ENCODE measurements at regions not wholly inside any gene's neighbourhood (a gene's known extent, or its start where the extent isn't known, plus 50 kb on each side); places are given as distances from the start of the nearest gene placed in this dataset.
A peak's percentile ranks its signal among the peaks of the same experiment; 100 is the strongest.
"Not testable (repeated sequence)": the region's sequence is repeated elsewhere in the genome, so short reads cannot be mapped to it uniquely, and the experiment has no call there.

DNA sequence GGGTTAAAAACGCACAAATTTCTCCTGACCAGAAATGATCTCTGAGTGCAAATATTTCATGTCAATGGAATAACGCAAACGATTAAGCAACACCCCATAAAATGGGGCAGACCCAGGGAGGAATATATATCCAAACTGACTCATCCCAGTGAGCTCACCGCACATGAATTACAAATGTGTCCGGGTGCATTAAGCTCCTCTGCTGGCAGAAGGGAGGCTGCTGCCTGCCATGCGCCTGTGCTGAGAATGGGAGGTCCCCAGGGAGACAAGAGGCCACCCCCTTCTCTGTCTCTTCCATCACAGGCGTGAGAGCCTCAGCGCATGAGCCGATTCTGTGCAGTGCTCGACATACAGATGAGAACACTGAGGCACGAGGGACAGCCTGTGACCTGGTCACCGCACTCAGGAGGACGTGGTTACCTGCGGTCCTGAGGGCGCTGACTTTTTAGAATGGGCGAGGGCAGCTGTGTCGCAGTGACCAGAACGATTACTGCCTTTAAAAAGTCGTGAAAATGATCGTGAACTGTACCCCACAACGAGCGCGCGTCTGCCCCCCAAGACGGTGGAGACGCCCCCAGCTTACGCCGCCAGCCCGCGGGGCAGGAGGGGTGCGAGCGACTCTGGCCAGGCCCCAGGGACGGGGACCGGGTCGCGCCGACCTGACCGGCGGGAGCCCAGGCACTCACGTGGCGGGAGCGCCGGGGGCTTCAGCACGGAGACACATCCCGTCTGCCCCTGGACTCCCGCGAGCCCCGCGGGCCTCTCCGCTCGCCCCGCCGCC, 188.5 kb downstream of the ADRA2C start:
- Histone ChIP-seq H3K4me1 (peaks cover 0 to 26% (median 7%) of the 10 kb centered on the region in 3 donors), H3K27ac (peak overlapping the region; percentile 93 to 96 (median 94)), H3K4me3 (peak overlapping the region; percentile 54 to 89 (median 73))
- DNase-seq; intact Hi-C loops (cut with DNase I); H3K36me3 ChIP-seq; H3K27me3 ChIP-seq; H3K9me3 ChIP-seq: not testable (repeated sequence)
- WGBS, 2 donors = 2 to 7% methylated on average over 4 to 28 of the region's 53 CpGs
- peak in 3 of 4 donors; percentile 52 to 87 (median 76) for TF ChIP-seq POLR2A (IDR thresholded peaks at IDR 0.05)

DNA sequence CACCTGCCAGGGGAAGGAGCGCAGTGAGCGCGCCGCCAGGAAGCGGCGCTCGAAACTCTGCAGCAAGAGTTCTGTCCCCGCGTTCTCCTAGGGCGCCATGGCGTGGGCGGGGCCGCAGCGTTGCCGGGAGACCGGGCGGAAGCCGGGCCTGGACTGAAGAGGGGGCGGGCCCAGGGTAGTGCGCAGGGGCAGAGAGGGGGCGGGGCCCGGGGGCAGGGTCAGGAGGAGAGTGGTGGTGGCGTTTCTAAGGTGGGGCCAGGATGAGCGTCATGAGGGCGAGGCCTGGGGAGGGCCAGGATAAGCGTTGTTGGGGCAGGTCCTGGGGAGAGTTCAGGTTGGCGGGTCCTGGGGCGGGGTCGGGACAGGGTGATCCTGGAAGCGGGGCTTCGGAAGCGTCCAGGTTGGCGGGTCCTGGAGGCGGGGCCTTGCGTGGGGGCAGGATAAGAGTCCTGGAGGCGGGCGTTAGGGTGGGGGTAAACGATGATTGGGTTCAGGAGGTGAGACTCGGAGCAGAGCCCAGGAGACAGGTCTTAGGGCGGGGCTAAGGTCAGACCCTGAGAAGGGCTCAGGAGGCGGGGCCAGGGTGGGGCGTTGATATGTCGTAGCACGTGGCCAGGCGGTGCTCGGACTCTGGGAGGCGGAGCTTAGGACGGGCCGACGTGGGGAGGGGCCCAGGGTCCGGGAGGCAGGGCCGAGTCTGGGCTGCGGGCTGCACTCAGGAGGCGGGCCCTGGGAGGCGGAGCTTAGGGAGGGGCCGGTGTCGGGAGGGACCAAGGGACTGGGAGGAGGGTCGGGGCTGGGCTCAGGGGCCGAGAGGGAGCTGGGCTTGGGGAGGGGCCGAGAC, 189.4 kb downstream of the ADRA2C start:
- Histone ChIP-seq H3K27ac (peak overlapping the region; percentile 93 to 96 (median 94)), H3K4me3 (peak overlapping the region; percentile 54 to 89 (median 73)), H3K4me1 (peaks cover 0 to 26% (median 7%) of the 10 kb centered on the region in 3 donors)
- H3K9me3 ChIP-seq; intact Hi-C loops (cut with DNase I); H3K27me3 ChIP-seq; H3K36me3 ChIP-seq: not testable (repeated sequence)
- peak in 2 of 4 donors; percentile 23 to 54 for TF ChIP-seq POLR2A (IDR thresholded peaks at IDR 0.05)
- DNase-seq = peak; percentile 97
- 0% methylated on average over 21 to 24 of the region's 60 CpGs for WGBS, 2 donors

DNA sequence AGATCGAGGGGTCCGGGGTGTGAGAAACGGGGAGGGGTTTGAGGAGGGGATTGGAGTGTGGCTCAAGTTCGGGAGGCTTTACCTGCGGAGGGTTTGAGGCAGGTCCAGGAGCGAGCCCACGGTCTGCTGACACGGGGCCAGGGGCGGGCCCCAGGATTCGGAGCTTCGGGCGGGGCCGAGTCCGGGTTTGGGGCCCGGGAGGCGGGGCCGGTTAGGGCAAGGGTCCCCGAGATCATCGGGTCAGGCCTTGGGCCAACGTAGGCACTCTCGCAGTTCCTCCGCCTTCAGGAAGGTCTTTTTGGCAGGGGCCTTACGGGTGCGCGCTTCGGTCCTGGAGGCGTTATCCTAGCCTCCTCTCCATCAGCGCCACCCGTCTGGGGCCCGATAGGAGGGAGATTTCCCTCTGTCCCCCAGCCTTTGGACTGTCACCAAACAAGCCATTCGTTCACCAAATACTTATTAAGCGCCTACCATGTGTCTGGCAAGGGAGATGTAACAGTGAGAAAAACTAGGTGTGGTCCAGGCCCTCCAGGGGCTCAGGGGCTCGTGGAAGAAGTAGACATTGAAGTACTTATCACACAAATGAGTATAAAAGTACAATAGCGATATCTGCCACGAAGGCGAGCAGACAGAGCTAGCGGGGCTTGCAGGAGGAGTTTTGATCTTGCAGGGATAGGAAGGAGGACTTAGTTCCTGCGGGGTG, 190.1 kb downstream of the ADRA2C start:
- DNase-seq; intact Hi-C loops (cut with DNase I); H3K36me3 ChIP-seq; H3K27me3 ChIP-seq; H3K9me3 ChIP-seq: not testable (repeated sequence)
- WGBS, 2 donors = 4 to 30% methylated on average over 9 to 20 of the region's 38 CpGs
- peaks cover 0 to 26% (median 7%) of the 10 kb centered on the region in 3 donors for H3K4me1 ChIP-seq
- H3K4me3 ChIP-seq = peak overlapping the region; percentile 54 to 89 (median 73)
- H3K27ac ChIP-seq = peak overlapping the region; percentile 93 to 96 (median 94)

DNA sequence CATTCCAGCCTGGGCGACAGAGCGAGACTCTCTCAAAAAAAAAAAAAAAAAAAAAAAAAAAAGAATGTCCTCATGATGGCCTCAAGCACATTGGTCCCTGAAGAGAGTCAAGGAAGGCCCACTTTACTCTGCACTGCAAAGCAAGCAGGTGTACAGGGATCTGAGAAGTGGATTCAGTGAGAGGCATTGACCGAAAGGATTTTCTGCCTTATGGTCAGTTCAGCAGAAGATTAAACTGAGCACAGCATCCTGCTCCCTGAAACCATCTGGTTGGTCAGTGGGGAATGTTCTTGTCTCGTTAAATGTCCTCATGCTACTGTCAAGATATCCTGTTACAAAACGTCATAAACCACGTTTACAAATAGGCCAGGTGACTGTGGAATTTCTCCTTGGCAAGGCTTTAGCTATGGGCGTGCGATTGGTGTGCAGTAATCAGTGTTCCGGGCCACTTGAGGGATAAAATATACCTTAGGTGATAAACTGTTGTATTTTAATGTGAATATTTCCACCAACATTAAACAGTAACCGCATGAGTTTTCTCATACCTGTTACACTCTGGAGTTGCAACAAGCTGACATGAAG, 195.0 kb downstream of the ADRA2C start:
- H3K4me3 ChIP-seq; H3K36me3 ChIP-seq; H3K27ac ChIP-seq; H3K9me3 ChIP-seq; intact Hi-C loops (cut with DNase I); H3K27me3 ChIP-seq; H3K4me1 ChIP-seq; DNase-seq: not testable (repeated sequence)
- 51 to 65% methylated on average over 8 of the region's 10 CpGs for WGBS, 2 donors

DNA sequence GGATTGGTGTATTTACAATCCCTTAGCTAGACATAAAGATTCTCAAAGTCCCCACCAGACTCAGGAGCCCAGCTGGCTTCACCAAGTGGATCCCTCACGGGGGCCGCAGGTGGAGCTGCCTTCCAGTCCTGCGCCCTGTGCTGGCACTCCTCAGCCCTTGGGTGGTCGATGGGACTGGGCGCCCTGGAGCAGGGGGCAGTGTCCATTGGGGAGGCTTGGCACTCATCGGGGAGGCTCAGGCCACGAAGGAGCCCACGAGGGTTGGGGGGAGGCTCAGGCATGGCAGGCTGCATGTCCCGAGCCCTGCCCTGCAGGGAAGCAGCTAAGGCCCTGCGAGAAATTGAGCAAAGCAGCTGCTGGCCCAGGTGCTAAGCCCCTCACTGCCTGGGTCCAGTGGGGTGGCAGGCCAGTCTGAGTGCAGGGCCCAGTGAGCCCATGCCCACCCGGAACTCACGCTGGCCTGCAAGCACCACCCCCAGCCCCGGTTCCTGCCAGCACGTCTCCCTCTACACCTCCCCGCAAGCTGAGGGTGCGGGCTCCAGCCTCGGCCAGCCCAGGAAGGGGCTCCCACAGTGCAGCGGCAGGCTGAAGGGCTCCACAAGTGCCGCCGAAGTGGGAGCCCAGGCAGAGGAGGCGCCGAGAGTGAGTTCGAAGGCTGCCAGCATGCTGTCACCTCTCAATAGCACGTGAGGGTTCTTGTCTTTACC, 198.5 kb downstream of the ADRA2C start:
- H3K27ac ChIP-seq; intact Hi-C loops (cut with DNase I); H3K9me3 ChIP-seq; H3K36me3 ChIP-seq; H3K27me3 ChIP-seq; H3K4me3 ChIP-seq; DNase-seq; H3K4me1 ChIP-seq: not testable (repeated sequence)
- 87 to 92% methylated on average over 7 of the region's 24 CpGs for WGBS, 2 donors

DNA sequence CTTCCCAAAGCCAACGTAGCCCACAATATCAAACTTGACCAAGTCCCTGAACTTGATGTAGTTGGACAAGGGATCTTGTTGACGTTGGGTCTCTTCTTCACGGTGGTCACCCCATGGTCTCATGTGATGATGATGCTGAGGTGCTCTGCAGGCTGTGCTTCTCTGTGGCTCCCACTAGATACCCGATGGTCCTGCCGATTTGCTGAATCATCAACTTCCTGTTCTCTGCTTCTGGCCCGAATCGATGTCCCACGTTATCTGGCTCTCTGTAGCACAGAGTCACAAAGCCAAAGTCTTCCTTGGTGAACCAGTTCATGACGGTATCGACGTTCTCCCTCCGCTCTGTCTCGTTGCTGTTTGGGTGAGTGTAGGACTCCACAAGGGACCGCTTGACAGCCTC, 201.0 kb downstream of the ADRA2C start:
- H3K36me3 ChIP-seq; H3K4me1 ChIP-seq; DNase-seq; H3K27me3 ChIP-seq; H3K27ac ChIP-seq; H3K9me3 ChIP-seq; intact Hi-C loops (cut with DNase I); H3K4me3 ChIP-seq: not testable (repeated sequence)
- 79 to 82% methylated on average over 11 to 12 of the region's 14 CpGs for WGBS, 2 donors

DNA sequence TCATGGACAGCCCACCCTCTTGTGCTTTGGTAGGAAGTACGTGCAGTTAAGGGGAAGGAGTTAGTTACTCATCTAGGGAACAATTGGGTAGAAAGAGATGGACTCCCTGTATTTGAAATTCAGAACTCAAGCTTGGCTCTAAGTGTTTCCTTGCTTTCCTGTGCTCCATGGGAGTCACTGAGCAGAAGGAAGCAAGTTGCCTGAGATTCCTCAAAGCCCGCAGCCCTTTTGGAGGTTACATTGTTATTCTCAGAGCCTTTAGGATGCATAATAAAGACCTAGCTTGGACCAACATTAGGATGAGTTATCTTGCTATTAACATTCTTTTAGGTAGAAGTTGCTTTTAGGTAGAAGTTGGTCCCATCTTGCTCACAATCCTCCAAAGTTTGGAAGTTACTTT, 206.4 kb downstream of the ADRA2C start:
- intact Hi-C loops (cut with DNase I); H3K27ac ChIP-seq; H3K36me3 ChIP-seq; H3K9me3 ChIP-seq; H3K4me3 ChIP-seq; DNase-seq; H3K4me1 ChIP-seq: not testable (repeated sequence)
- H3K27me3 ChIP-seq = peaks cover 0 to 15% (median 0%) of the 10 kb centered on the region in 4 donors
- 22 to 47% methylated on average over 2 of the region's 2 CpGs for WGBS, 2 donors

DNA sequence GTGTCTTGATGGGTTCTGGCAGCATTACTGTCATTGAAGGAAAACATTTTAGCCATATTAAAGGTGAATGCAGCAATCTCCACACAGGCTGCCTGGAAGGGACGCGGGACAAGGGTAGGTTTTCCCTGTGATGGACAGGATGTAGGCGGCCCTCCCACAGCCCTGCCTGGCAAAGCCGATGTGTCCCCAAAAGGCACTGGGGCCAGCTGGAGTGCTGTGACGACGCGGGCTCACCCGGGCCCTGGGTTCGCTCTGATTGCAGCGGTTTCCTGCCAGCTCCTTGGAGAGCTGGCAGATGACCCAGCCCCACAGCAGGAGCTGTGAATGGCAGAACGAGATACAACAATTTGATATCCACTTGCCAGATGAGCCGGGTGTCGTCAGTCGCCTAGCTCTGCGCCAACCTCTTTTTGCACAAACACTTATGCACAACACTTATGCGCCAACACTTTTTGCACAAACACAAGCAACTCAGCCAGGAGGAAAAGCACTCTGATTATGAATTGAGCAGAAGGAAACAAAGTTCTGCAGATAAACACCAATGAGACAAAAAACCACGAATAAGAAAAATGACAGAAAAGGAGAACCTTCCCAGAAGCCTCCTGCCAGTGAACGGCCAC, 207.5 kb downstream of the ADRA2C start:
- H3K4me3 ChIP-seq; H3K36me3 ChIP-seq; DNase-seq; H3K27ac ChIP-seq; intact Hi-C loops (cut with DNase I); H3K4me1 ChIP-seq; H3K9me3 ChIP-seq: not testable (repeated sequence)
- peaks cover 0 to 15% (median 0%) of the 10 kb centered on the region in 4 donors for H3K27me3 ChIP-seq
- WGBS, 2 donors = 61 to 71% methylated on average over 10 to 16 of the region's 18 CpGs

DNA sequence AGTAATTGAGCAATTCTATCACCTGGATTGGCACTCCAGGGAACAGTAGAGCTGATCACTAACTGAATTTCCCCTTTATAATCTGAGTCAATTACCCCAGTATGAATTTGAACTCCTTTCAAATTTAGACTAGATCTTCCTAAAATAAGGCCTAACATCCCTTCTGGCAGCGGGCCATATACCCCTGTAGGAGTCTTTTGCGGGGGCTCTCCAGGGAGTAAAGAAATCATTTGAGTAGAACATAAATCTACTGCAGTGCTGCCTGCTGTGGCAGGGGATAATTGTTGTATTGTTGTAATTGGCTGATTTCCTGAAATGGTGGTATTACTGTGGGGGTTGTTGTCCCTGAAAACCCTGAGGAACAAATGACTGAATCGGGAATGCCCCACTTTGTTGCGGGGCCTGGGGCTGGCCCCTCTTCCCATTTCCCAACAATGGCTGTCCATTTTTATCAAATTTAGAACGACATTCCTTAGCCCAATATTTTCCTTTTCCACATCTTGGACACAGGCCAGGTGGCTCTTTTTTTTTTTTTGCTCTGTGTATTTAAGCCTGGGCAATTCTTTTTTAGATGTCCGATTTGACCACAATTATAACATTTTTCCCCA, 217.4 kb downstream of the ADRA2C start:
- H3K27ac ChIP-seq, H3K36me3 ChIP-seq, H3K27me3 ChIP-seq, DNase-seq, H3K4me1 ChIP-seq, H3K9me3 ChIP-seq, H3K4me3 ChIP-seq: not testable (repeated sequence)
- intact Hi-C loops (cut with DNase I) = loop anchor here (10.0 kb wide), 1 partner anchor 121 kb away; no protein-coding TSS in a partner anchor
- WGBS, 2 donors = 21 to 30% methylated on average over 5 to 6 of the region's 6 CpGs
